ENCODE measurements at regions not wholly inside any gene's neighbourhood (a gene's known extent, or its start where the extent isn't known, plus 50 kb on each side); places are given as distances from the start of the nearest gene placed in this dataset.
"Not testable (repeated sequence)": the region's sequence is repeated elsewhere in the genome, so short reads cannot be mapped to it uniquely, and the experiment has no call there.

DNA sequence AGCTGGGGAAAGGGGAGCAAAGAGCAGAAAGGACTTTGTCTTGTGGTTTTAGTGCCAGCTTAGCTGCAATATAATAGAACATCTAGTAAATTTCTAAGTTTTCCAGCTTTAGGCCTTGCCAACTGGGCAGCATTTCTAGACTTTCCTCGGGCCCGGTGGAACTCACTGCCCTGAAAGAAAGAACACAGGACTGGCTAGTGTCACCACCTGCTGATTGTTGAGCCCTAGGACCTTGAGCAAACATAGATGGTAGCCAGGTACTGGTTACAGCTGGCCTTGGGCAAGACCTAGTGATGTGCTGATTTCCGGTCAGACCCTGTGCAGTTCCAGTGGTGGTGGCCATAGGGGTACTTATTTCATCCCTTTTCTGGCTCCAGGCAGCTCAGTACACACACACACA is 753.2 kb upstream of the B3GALT2 start:
- DNase-seq, result no peak

- DNase-seq, result no peak
Observed at GRCh38 chr1:193937308-193937707, 750.9 kb upstream of the B3GALT2 start.

DNA sequence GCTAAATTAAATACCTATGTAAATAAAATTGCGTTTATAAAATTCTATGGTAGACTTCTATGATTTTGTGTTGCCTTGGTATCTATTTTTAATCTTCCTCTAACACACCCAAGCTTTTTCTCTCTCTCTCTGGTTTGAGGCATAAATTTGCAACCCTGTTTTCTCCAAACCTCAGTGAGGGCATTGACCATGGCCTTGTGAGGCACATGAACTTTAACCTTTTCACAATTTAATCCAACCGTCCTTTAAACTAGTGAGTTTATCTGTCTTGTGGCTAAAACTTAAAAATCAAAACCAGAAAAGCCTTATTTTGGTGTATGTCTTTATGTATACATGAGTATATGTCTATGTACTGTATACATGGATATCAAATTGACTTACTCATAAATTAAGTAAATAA is 746.6 kb upstream of the B3GALT2 start:
- no peak for DNase-seq

DNA sequence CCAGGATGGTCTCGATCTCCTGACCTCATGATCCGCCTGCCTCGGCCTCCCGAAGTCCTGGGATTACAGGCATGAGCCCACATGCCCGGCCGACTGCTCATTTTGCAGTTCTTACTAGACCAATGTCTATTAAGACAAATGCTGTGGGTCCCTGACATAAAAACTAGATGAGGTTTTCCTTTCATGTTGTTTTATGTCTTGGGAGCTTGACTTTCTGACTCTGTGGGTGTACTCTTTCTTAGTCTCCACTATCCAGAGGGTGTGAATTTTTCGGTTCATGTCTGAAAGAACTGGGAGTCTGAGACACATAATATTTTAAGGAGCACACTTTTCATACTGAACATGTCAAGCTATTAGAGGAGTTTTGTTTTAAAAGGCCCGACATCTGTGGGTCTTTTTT is 744.9 kb upstream of the B3GALT2 start:
- DNase-seq, result no peak

- DNase-seq, result no peak
Observed at GRCh38 chr1:193929374-193930033, 743.1 kb upstream of the B3GALT2 start.

DNA sequence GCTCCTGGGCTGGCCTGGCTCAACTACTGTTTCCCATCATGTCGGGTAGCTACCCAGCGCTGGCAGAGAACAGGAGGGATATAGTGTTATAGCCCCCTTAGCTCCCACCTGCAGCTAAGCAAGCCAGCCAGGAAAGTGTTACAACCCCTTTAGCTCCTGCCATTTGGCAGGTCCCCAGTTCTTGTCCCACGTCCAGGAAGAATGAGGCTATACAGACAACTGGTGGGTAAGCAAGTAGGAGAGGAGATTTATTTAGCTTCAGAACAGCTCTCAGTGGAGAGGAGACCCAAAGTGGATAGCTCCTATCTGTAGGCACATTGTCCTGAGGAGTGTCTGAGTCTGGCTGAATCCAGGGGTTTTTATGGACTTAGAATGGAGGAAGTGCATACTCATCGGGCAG is 741.1 kb upstream of the B3GALT2 start:
- no peak for DNase-seq

DNA sequence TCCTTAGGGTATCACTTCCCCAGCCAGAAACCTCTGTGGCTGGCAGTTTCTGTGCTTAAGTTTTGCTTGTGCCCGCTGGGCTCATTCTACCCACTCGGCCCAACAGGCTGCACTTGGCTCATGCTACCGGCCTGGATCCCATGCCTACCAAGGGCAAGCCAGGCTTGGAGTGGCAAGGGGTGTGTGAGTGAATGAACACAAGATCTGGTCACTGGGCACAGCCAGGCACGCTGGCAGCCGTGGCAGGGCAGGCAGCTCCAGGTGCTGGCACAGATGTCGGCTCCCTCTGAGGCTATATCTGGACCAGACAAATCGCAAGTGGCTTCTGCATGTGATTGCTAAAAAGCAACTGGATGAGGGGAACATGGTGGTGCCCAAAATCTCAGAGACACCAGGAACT is 740.5 kb upstream of the B3GALT2 start:
- no peak for DNase-seq

- DNase-seq, result peak; percentile 46
Observed at GRCh38 chr1:193919827-193920226, 733.4 kb upstream of the B3GALT2 start.

- DNase-seq, result no peak
Observed at GRCh38 chr1:193916452-193916851, 730.0 kb upstream of the B3GALT2 start.

DNA sequence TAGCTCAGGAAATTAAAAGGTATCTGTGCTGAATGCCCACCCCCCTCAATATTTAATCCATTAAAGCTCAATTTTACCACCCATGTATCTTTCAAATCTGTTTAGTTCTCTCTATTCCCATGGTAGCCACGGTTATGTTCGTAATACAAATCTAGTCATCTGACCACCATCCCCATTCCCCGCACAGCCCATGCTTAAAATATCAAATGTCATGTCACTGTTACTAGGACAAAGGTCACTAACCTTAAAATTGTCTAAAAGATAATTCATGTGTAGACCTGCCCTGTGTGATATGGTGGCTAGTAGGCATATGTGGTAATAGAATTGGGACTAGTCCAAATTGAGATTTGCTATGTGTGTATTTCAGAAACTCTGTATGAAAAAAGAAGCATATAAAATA is 728.5 kb upstream of the B3GALT2 start:
- no peak for DNase-seq

DNA sequence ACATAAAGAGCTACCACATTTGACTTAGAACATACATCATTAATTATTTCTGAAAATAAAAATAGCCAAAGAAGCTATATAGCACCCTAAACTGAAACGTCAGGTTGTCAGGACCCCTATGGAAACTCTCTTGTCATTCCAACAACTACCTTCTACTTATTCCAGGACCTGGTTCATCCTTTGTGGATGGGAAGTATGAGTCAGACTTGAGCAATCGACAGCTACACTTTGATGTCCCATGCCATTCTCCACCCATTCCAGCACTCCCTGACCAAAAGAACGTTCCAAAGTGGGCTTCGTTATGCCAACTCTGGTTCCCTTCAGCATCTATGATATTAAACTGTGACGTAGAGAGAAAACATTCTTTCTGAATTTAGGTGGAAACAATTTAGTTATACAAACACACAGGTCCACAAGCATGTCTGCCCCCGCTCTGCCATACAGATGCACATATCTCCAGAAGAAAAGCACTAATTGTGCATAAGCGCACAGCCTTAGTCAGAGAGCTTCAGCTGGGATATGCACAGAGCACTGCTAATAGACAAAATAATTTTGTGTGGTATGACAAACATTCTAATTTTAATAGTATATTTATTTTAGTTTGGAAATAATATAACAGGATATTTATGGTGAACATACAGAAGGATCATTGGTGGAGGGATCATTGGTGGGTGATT is 723.1 kb upstream of the B3GALT2 start:
- no peak for DNase-seq

DNA sequence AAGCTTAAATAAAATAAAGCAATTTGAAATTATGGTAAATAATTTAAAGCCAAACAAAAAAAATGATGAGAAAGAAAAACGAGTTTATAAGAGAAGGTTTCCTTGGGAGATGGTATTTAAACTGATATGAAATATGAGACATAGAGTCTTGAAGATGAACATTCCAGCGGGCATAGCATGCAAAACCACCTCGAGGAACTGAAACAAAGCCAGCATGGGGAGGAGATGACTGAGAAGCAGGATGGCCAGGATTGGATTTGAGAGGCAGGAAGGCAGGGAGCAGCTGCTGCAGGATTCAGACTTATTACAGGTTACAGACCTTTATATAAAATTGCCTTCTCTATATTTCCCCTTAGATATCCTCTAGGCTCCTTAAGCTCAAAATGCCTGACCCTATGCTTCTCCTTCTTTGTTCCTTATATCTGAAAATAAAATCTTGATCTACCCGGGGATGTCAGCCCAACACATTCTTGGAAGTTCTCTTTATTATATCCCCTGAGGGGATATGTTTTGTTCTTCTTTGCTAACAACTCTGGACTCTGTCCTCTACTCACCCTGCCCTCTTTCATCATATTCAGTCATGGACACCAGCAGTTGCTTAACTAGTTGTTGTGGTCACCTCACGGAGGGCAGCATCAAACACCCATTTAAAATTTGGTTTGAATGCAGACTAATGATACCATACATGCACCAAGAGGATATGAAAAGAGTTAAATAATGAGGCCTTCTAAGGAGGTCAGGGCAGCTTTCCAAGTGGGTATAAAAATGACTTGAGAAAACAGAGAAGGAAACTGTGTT is 719.1 kb upstream of the B3GALT2 start:
- DNase-seq, result peak; percentile 8

DNA sequence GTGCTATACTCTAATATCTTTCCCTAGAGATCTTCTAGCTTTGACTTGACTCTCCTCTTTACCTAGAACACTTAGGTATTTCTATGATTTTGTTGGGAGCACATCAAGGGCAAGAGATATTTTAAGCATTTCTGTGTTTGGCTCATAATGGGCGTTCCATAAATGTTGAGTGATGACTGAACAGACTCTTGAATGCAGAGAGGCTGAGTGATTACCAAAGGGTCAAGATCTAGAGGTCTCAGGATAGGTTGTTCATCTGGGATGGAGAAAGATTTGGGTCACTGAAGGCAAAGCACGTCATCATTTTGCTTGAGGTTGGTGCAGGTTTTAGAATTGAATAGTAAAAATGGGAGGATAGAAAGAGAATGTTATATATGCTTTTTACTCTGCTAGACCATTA is 705.4 kb upstream of the B3GALT2 start:
- DNase-seq, result no peak

GRCh38 chr1:193890935-193891334 is 704.5 kb upstream of the B3GALT2 start:
- DNase-seq, result peak; percentile 5

- DNase-seq, result no peak
Observed at GRCh38 chr1:193884848-193885558, 698.6 kb upstream of the B3GALT2 start.

- DNase-seq, result not testable (repeated sequence)
Observed at GRCh38 chr1:193877920-193878319, 691.5 kb upstream of the B3GALT2 start.

DNA sequence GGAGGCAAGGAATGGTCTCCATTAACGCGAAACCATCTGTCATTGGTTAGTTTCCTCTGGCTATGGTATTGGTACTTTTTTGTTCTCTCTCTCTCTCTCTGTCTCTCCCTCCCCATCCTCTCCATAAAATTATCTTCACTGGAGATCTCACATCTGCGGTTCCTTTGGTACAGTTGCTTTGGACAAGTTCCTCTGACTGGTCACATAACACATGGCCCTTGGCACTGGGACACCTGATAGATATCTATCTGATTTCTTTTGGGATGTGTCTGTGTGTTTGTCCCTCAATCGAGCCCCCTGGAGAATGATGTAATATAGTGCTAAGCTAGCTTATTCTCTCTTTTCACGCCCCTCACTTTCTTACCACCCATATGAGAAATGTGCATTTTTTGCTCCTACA is 682.0 kb upstream of the B3GALT2 start:
- no peak for DNase-seq

DNA sequence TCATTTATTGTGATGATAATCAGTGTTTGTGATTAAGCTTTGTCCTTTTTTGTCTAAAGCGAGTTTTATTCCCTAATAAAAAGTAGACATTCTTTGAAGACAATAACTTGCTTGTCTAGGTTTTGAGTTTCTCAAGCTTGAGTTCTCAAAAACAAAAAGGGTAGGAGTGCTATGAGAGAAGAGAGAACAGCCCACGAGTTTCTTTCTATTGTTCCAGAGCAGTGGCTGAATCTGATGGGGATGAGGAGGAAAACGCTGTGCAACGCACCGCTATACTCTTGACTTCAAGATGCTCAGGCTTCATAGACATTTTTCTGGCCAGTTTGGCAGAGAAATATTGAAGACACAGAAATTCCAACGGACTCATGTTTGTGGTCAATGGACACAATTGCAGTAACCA is 669.8 kb upstream of the B3GALT2 start:
- DNase-seq, result no peak

GRCh38 chr1:193850745-193851144 is 664.3 kb upstream of the B3GALT2 start:
- DNase-seq, result no peak

DNA sequence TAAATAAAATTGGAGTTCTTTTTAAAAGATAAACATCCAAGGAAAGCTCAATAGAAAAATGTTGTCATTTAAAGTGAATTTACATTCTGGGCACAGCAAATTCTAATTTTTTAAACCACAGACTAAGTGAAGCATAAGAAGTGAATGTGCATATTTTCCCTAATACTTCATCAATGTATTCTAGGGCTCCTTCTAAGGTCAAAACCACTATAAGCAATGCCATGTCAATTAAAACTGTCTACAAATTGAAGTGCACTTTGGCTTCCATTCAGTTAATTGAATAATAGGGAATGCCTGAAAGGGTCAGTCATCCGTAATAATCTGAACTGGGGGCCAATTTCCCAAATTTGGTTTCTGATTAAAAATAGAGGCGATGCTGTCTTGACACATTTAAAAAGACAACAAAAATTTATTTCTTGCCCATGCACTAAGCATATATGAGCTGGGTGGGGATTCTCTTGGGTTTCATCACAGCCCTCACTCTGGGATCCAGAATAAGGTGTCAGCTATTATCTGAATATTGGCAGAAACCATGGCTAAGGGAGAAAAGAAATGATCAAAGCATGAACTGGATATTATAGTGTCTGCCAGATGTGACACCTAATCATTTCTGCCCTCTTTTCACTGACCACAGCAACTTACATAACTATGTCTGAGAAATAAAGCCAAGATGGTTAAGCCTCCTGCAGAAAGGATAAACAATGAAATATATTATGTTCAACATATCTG is 660.6 kb upstream of the B3GALT2 start:
- DNase-seq, result peak; percentile 57

GRCh38 chr1:193846411-193846810 is 660.0 kb upstream of the B3GALT2 start:
- DNase-seq, result no peak

GRCh38 chr1:193841857-193842256 is 655.4 kb upstream of the B3GALT2 start:
- DNase-seq, result peak; percentile 47

- DNase-seq, result no peak
Observed at GRCh38 chr1:193831465-193831864, 645.1 kb upstream of the B3GALT2 start.

Data from fibroblast of skin of right biceps (primary cell).